Stimulated activated CD4-positive, alpha-beta T cell treated with anti-CD3 and anti-CD28 coated beads, Interleukin-15, amount 100 ng/mL, for 48 hours (primary cell): ENCODE measurements at regions not wholly inside any gene's neighbourhood (a gene's known extent, or its start where the extent isn't known, plus 50 kb on each side); places are given as distances from the start of the nearest gene placed in this dataset.
"Not testable (repeated sequence)": the region's sequence is repeated elsewhere in the genome, so short reads cannot be mapped to it uniquely, and the experiment has no call there.

Source experiments
- DNase-seq, 2 donors: peaks; one replicate each; pipeline ENCODE4 v3.0.0-alpha.2; 2020; ENCODE audit warnings: low read depth in 2 of 2

GRCh38 chrX:150238632-150239382 is 124.3 kb upstream of the MAMLD1 start:
- DNase-seq, result no peak

- no peak for DNase-seq
Observed at GRCh38 chrX:150239946-150240642, 123.0 kb upstream of the MAMLD1 start.

GRCh38 chrX:150240643-150240970 is 122.5 kb upstream of the MAMLD1 start:
- DNase-seq, result no peak

GRCh38 chrX:150253959-150254620 is 109.0 kb upstream of the MAMLD1 start:
- no peak for DNase-seq

- DNase-seq, result no peak
Observed at GRCh38 chrX:150254909-150255308, 108.2 kb upstream of the MAMLD1 start.

- DNase-seq, result no peak
Observed at GRCh38 chrX:150255441-150256296, 107.4 kb upstream of the MAMLD1 start.

GRCh38 chrX:150256297-150256650 is 106.8 kb upstream of the MAMLD1 start:
- DNase-seq, result no peak

- DNase-seq, result no peak
Observed at GRCh38 chrX:150257353-150258175, 105.6 kb upstream of the MAMLD1 start.

GRCh38 chrX:150258176-150258425 is 105.0 kb upstream of the MAMLD1 start:
- DNase-seq, result no peak

GRCh38 chrX:150258463-150259430 is 104.4 kb upstream of the MAMLD1 start:
- no peak for DNase-seq

GRCh38 chrX:150262456-150262855 is 100.7 kb upstream of the MAMLD1 start:
- DNase-seq, result no peak

- no peak for DNase-seq
Observed at GRCh38 chrX:150268839-150269355, 94.2 kb upstream of the MAMLD1 start.

- no peak for DNase-seq
Observed at GRCh38 chrX:150269605-150270254, 93.4 kb upstream of the MAMLD1 start.

- DNase-seq, result no peak
Observed at GRCh38 chrX:150270622-150271021, 92.5 kb upstream of the MAMLD1 start.

GRCh38 chrX:150273575-150274294 is 89.4 kb upstream of the MAMLD1 start:
- not testable (repeated sequence) for DNase-seq

- no peak for DNase-seq
Observed at GRCh38 chrX:150282953-150283352, 80.2 kb upstream of the MAMLD1 start.

GRCh38 chrX:150291014-150291413 is 72.1 kb upstream of the MAMLD1 start:
- DNase-seq, result no peak

- DNase-seq, result no peak
Observed at GRCh38 chrX:150293311-150294013, 69.7 kb upstream of the MAMLD1 start.
